ENCODE measurements at regions not wholly inside any gene's neighbourhood (a gene's known extent, or its start where the extent isn't known, plus 50 kb on each side); places are given as distances from the start of the nearest gene placed in this dataset.

- no peak for TF ChIP-seq POLR2AphosphoS5 (IDR thresholded peaks at IDR 0.05)
- TF ChIP-seq CTCF (IDR thresholded peaks at IDR 0.05 in 8 of 11, conservative IDR thresholded peaks at IDR 0.05 in 3 of 11), result no peak
Observed at GRCh38 chr4:4667622-4668081, 125.8 kb upstream of the STX18 start.

Data from spleen (tissue), 7 donors.